SK-N-MC (cell line): ENCODE measurements at regions not wholly inside any gene's neighbourhood (a gene's known extent, or its start where the extent isn't known, plus 50 kb on each side); places are given as distances from the start of the nearest gene placed in this dataset.

Experiments used
- DNase-seq: peaks from one replicate; pipeline ENCODE4 v3.0.0-alpha.2; 2011; ENCODE audit warnings: low read depth, low spot score
- H3K27ac ChIP-seq: fragments of 200-600 bp; sonication (generic); 2 replicates; pipeline ENCODE4 v1.5.1; 2016; ENCODE audit warnings: mixed run types
- H3K36me3 ChIP-seq: fragments of 200-600 bp; sonication (generic); 2 replicates; pipeline ENCODE4 v1.6.1; 2017; ENCODE audit warnings: antibody characterized with exemption, low read length, mixed read lengths; ENCODE audit not compliant: insufficient read depth
- H3K4me3 ChIP-seq: fragments of 200-600 bp; sonication (generic); 2 replicates; pipeline ENCODE4 v1.5.1; 2016
- H3K9ac ChIP-seq: fragments of 200-600 bp; sonication (generic); 2 replicates; pipeline ENCODE4 v1.8.0; 2017; ENCODE audit warnings: mixed run types, mixed read lengths; ENCODE audit not compliant: insufficient read length
- H3K9me3 ChIP-seq: fragments of 200-600 bp; sonication (generic); 2 replicates; pipeline ENCODE4 v1.6.1; 2017; ENCODE audit warnings: low read depth, mild to moderate bottlenecking, antibody characterized with exemption, low read length, moderate library complexity, mixed read lengths
- EZH2 ChIP-seq: fragments of 200-600 bp; sonication (generic); IDR thresholded peaks from one replicate; pipeline ENCODE4 v1.6.1; 2017; ENCODE audit warnings: antibody characterized with exemption
- FOXP2 ChIP-seq: optimal IDR thresholded peaks from 2 replicates; pipeline ENCODE3; 2011; ENCODE audit warnings: mild to moderate bottlenecking, moderate library complexity; ENCODE audit not compliant: insufficient read depth; ENCODE audit errors: extremely low read length, control extremely low read depth
- POLR2AphosphoS5 ChIP-seq: IDR thresholded peaks from 2 replicates; pipeline ENCODE4 v1.6.1; 2012; ENCODE audit warnings: mild to moderate bottlenecking, low read depth, low read length, borderline replicate concordance

GRCh38 chr13:80284290-80284689 is 56.6 kb downstream of the SPRY2 start:
- DNase-seq = no peak
- no peaks in the 10 kb centered on the region for H3K36me3 ChIP-seq
- TF ChIP-seq POLR2AphosphoS5 = no peak
- TF ChIP-seq EZH2 = no peak
- no peak for TF ChIP-seq FOXP2
- H3K9ac ChIP-seq = no peak overlapping the region
- no peaks in the 10 kb centered on the region for H3K9me3 ChIP-seq
- no peak overlapping the region for H3K27ac ChIP-seq
- H3K4me3 ChIP-seq = no peak overlapping the region

- no peak overlapping the region for H3K9ac ChIP-seq
- no peak overlapping the region for H3K4me3 ChIP-seq
- no peak overlapping the region for H3K27ac ChIP-seq
- TF ChIP-seq POLR2AphosphoS5 = no peak
- no peak for TF ChIP-seq FOXP2
- no peak for TF ChIP-seq EZH2
- H3K9me3 ChIP-seq = no peaks in the 10 kb centered on the region
- no peaks in the 10 kb centered on the region for H3K36me3 ChIP-seq
- no peak for DNase-seq
Measured at GRCh38 chr13:80278706-80279105, 62.2 kb downstream of the SPRY2 start.

- Histone ChIP-seq H3K27ac (no peak overlapping the region), H3K36me3 (no peaks in the 10 kb centered on the region), H3K9ac (no peak overlapping the region), H3K4me3 (no peak overlapping the region), H3K9me3 (no peaks in the 10 kb centered on the region)
- no peak for DNase-seq
- TF ChIP-seq POLR2AphosphoS5 (no peak), EZH2 (no peak), FOXP2 (no peak)
Measured at GRCh38 chr13:80276371-80277289, 64.3 kb downstream of the SPRY2 start.

GRCh38 chr13:80274643-80275042 is 66.3 kb downstream of the SPRY2 start:
- Histone ChIP-seq H3K27ac (no peak overlapping the region), H3K4me3 (no peak overlapping the region), H3K36me3 (no peaks in the 10 kb centered on the region), H3K9ac (no peak overlapping the region), H3K9me3 (no peaks in the 10 kb centered on the region)
- TF ChIP-seq FOXP2 = no peak
- no peak for TF ChIP-seq EZH2
- TF ChIP-seq POLR2AphosphoS5 = no peak
- no peak for DNase-seq

GRCh38 chr13:80273718-80274117 is 67.2 kb downstream of the SPRY2 start:
- no peaks in the 10 kb centered on the region for H3K36me3 ChIP-seq
- no peak for DNase-seq
- H3K9ac ChIP-seq = no peak overlapping the region
- H3K27ac ChIP-seq = no peak overlapping the region
- no peaks in the 10 kb centered on the region for H3K9me3 ChIP-seq
- TF ChIP-seq FOXP2 = no peak
- no peak for TF ChIP-seq POLR2AphosphoS5
- TF ChIP-seq EZH2 = no peak
- H3K4me3 ChIP-seq = no peak overlapping the region

GRCh38 chr13:80265348-80265747 is 75.6 kb downstream of the SPRY2 start:
- H3K9me3 ChIP-seq = no peaks in the 10 kb centered on the region; the same call in 1 of the 2 replicates
- DNase-seq = peak; percentile 82
- H3K9ac ChIP-seq = no peak overlapping the region
- H3K27ac ChIP-seq = peak overlapping the region; percentile 83
- peak overlapping the region; percentile 62 for H3K4me3 ChIP-seq
- no peaks in the 10 kb centered on the region for H3K36me3 ChIP-seq
- no peak for TF ChIP-seq FOXP2
- peak; percentile 38; the same call in 1 of the 2 replicates for TF ChIP-seq POLR2AphosphoS5
- no peak for TF ChIP-seq EZH2

GRCh38 chr13:80263745-80264513 is 77.0 kb downstream of the SPRY2 start:
- Histone ChIP-seq H3K9me3 (no peaks in the 10 kb centered on the region; the same call in 1 of the 2 replicates), H3K36me3 (no peaks in the 10 kb centered on the region), H3K27ac (no peak overlapping the region), H3K9ac (no peak overlapping the region), H3K4me3 (no peak overlapping the region)
- DNase-seq = no peak
- no peak for TF ChIP-seq POLR2AphosphoS5

- DNase-seq = no peak
- Histone ChIP-seq H3K4me3 (no peak overlapping the region), H3K9ac (no peak overlapping the region), H3K27ac (no peak overlapping the region), H3K36me3 (no peaks in the 10 kb centered on the region), H3K9me3 (no peaks in the 10 kb centered on the region; the same call in 1 of the 2 replicates)
- TF ChIP-seq FOXP2 (no peak), POLR2AphosphoS5 (no peak), EZH2 (no peak)
Measured at GRCh38 chr13:80262051-80262695, 78.8 kb downstream of the SPRY2 start.
